H9 (cell line): ENCODE measurements at regions not wholly inside any gene's neighbourhood (a gene's known extent, or its start where the extent isn't known, plus 50 kb on each side); places are given as distances from the start of the nearest gene placed in this dataset.

ENCODE experiments used
- DNase-seq: peaks from one replicate; pipeline ENCODE4 v3.0.0-alpha.2; 2017
- H2AFZ ChIP-seq: one replicate; pipeline ENCODE4 v1.6.1; 2013; ENCODE audit warnings: mild to moderate bottlenecking, low read length, control low read depth, moderate library complexity
- H2AK5ac ChIP-seq: 2 replicates; pipeline ENCODE4 v1.6.1; 2013; ENCODE audit warnings: low read length, control low read depth, mixed read lengths; ENCODE audit not compliant: insufficient read length
- H2BK120ac ChIP-seq: one replicate; pipeline ENCODE4 v1.6.1; 2013; ENCODE audit warnings: low read depth, mild to moderate bottlenecking, low read length, control low read depth, inconsistent platforms; ENCODE audit not compliant: poor library complexity, severe bottlenecking
- H2BK12ac ChIP-seq: 2 replicates; pipeline ENCODE4 v1.6.1; 2013; ENCODE audit warnings: low read length, control low read depth, mixed read lengths, low read depth; ENCODE audit not compliant: insufficient read length
- H2BK15ac ChIP-seq: 2 replicates; pipeline ENCODE4 v1.6.1; 2013; ENCODE audit warnings: low read depth, low read length, control low read depth
- H2BK20ac ChIP-seq: one replicate; pipeline ENCODE4 v1.6.1; 2013; ENCODE audit warnings: low read depth, mild to moderate bottlenecking, low read length, control low read depth, inconsistent platforms; ENCODE audit not compliant: poor library complexity, severe bottlenecking
- H2BK5ac ChIP-seq: 2 replicates; pipeline ENCODE4 v1.6.1; 2013; ENCODE audit warnings: low read length, control low read depth, mixed read lengths; ENCODE audit not compliant: insufficient read length
- H3K14ac ChIP-seq: 2 replicates; pipeline ENCODE4 v1.6.1; 2013; ENCODE audit warnings: low read length, control low read depth; ENCODE audit not compliant: insufficient read depth
- H3K18ac ChIP-seq: 2 replicates; pipeline ENCODE4 v1.6.1; 2013; ENCODE audit warnings: low read depth, mild to moderate bottlenecking, mixed read lengths, low read length, control low read depth; ENCODE audit not compliant: insufficient read length
- H3K23ac ChIP-seq: 2 replicates; pipeline ENCODE4 v1.6.1; 2013; ENCODE audit warnings: low read length, control low read depth, mixed read lengths, low read depth; ENCODE audit not compliant: insufficient read length
- H3K23me2 ChIP-seq: 2 replicates; pipeline ENCODE4 v1.6.1; 2013; ENCODE audit warnings: low read depth, mild to moderate bottlenecking, mixed read lengths, low read length, control low read depth; ENCODE audit not compliant: insufficient read length, poor library complexity, severe bottlenecking
- H3K27ac ChIP-seq: 2 replicates; pipeline ENCODE4 v1.5.1; 2013; ENCODE audit warnings: low read length, control low read depth, mixed read lengths, low read depth; ENCODE audit not compliant: insufficient read length
- H3K27me3 ChIP-seq: 2 replicates; pipeline ENCODE4 v1.6.1; 2013; ENCODE audit warnings: low read length, control low read depth, inconsistent platforms; ENCODE audit not compliant: insufficient read depth
- H3K4ac ChIP-seq: 2 replicates; pipeline ENCODE4 v1.6.1; 2013; ENCODE audit warnings: low read depth, mild to moderate bottlenecking, control low read depth, inconsistent platforms, low read length, moderate library complexity
- H3K4me1 ChIP-seq: 2 replicates; pipeline ENCODE4 v1.6.1; 2013; ENCODE audit warnings: low read length, control low read depth, inconsistent platforms; ENCODE audit not compliant: insufficient read depth
- H3K4me2 ChIP-seq: 2 replicates; pipeline ENCODE4 v1.6.1; 2013; ENCODE audit warnings: low read length, control low read depth, mixed read lengths; ENCODE audit not compliant: insufficient read length, insufficient read depth
- H3K56ac ChIP-seq: 2 replicates; pipeline ENCODE4 v1.6.1; 2013; ENCODE audit warnings: low read depth, mild to moderate bottlenecking, mixed read lengths, low read length, control low read depth; ENCODE audit not compliant: insufficient read length
- H3K79me1 ChIP-seq: 2 replicates; pipeline ENCODE4 v1.6.1; 2013; ENCODE audit warnings: low read depth, mild to moderate bottlenecking, moderate library complexity, low read length, control low read depth, inconsistent platforms; ENCODE audit not compliant: insufficient read depth, poor library complexity, severe bottlenecking
- H3K79me2 ChIP-seq: 2 replicates; pipeline ENCODE4 v1.6.1; 2013; ENCODE audit warnings: low read length, control low read depth, inconsistent platforms; ENCODE audit not compliant: insufficient read depth
- H3K9ac ChIP-seq: 2 replicates; pipeline ENCODE4 v1.6.1; 2013; ENCODE audit warnings: low read length, control low read depth, mixed read lengths; ENCODE audit not compliant: insufficient read length; ENCODE audit errors: extremely low read depth
- H3K9me3 ChIP-seq: one replicate; pipeline ENCODE4 v1.6.1; 2013; ENCODE audit warnings: low read depth, low read length, inconsistent platforms; ENCODE audit not compliant: control insufficient read depth
- H3T11ph ChIP-seq: one replicate; pipeline ENCODE4 v1.6.1; 2013; ENCODE audit warnings: mild to moderate bottlenecking, low read length, control low read depth, inconsistent platforms
- H4K20me1 ChIP-seq: one replicate; pipeline ENCODE4 v1.6.1; 2013; ENCODE audit not compliant: control insufficient read depth, insufficient read length, insufficient read depth
- H4K5ac ChIP-seq: 2 replicates; pipeline ENCODE4 v1.6.1; 2013; ENCODE audit warnings: low read depth, mild to moderate bottlenecking, mixed read lengths, low read length, control low read depth; ENCODE audit not compliant: insufficient read length
- H4K8ac ChIP-seq: replicated peaks from 2 replicates; pipeline ENCODE4 v1.6.1; 2013; ENCODE audit warnings: low read length, control low read depth, mixed read lengths, low read depth; ENCODE audit not compliant: insufficient read length
- H4K91ac ChIP-seq: 2 replicates; pipeline ENCODE4 v1.6.1; 2013; ENCODE audit warnings: low read depth, mild to moderate bottlenecking, moderate library complexity, mixed read lengths, low read length, control low read depth; ENCODE audit not compliant: insufficient read length
- H3K27ac Mint-ChIP-seq, 3 experiments: 2 replicates in 2 of 3; 3 replicates in 1 of 3; pipeline ENCODE4 v1.8.0; 2020 to 2021; ENCODE audit warnings: mixed read lengths in 3 of 3, mild to moderate bottlenecking in 1 of 3, moderate library complexity in 1 of 3
- H3K27me3 Mint-ChIP-seq: 2 replicates; pipeline ENCODE4 v1.8.0; 2021; ENCODE audit warnings: low read depth, mild to moderate bottlenecking, moderate library complexity, mixed read lengths
- H3K36me3 Mint-ChIP-seq, 3 experiments: 2 replicates in 2 of 3; 3 replicates in 1 of 3; pipeline ENCODE4 v1.8.0; 2020 to 2021; ENCODE audit warnings: low read depth in 3 of 3, mixed read lengths in 3 of 3; ENCODE audit not compliant: insufficient read depth in 1 of 3
- H3K4me1 Mint-ChIP-seq, 2 experiments: 2 replicates each; pipeline ENCODE4 v1.8.0; 2020; ENCODE audit warnings: mixed read lengths in 2 of 2
- H3K4me3 Mint-ChIP-seq, 2 experiments: 2 replicates in 1 of 2; 3 replicates in 1 of 2; pipeline ENCODE4 v1.8.0; 2020 to 2021; ENCODE audit warnings: mild to moderate bottlenecking in 2 of 2, mixed read lengths in 2 of 2, moderate library complexity in 1 of 2
- H3K9me3 Mint-ChIP-seq, 2 experiments: 2 replicates in 1 of 2; 3 replicates in 1 of 2; pipeline ENCODE4 v1.8.0; 2020; ENCODE audit warnings: mild to moderate bottlenecking in 2 of 2, mixed read lengths in 2 of 2, moderate library complexity in 1 of 2
- CTCF ChIP-seq: fragments of 200-600 bp; sonication (generic); conservative IDR thresholded peaks from 3 replicates; pipeline ENCODE4 v1.8.0; 2021; ENCODE audit warnings: antibody characterized with exemption, mild to moderate bottlenecking
- WGBS: extraction: QIAGEN DNeasy Blood & Tissue Kit; methylation state at CpG from one replicate; pipeline ENCODE4 v1.1.7; 2013; ENCODE audit warnings: missing lambda C conversion rate, low lambda C conversion rate, mixed read lengths; ENCODE audit not compliant: insufficient read length; ENCODE audit errors: extremely low coverage; 5-methylcytosine and 5-hydroxymethylcytosine counted together

DNA sequence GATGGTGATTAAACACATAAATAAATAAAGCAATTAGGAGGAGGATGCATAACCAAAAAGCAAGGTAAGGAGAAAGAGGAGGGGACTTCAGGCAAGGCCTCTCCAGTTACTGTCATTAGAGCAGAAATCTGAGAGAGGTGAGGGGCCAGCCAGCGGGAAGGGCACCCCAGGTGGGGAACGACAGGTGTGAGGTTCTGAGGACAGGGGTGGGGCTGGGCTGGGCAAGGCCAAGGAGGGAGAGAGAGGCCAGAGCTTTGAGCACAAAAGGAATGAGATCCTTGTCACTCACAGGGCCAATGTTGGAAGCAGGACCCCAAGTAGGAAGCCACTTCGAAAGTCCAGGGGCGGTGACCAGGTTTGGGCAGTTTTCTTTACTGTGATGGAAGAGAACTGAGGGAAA, 182.2 kb upstream of the RAB4A start:
- no peak overlapping the region for H2BK12ac ChIP-seq
- no peak overlapping the region for H2BK20ac ChIP-seq
- H3K9me3 ChIP-seq: no peaks in the 10 kb centered on the region
- H4K91ac ChIP-seq: no peak overlapping the region
- Mint-ChIP-seq H3K27ac (peak overlapping the region in 1 of 3 experiments; percentile 9; a peak in 2 of 7 replicates), H3K4me1 (peaks cover 49 to 59% of the 10 kb centered on the region in 2 experiments), H3K36me3 (0 out of 7 replicates have a peak, but pooled peaks cover 0 to 3% (median 0%) of the 10 kb centered on the region in 3 experiments), H3K27me3 (no peaks in the 10 kb centered on the region), H3K4me3 (no peak overlapping the region; a peak in 1 of 5 replicates), H3K9me3 (peaks cover 0 to 3% of the 10 kb centered on the region in 2 experiments; a peak in 2 of 5 replicates)
- H3K27me3 ChIP-seq: no peaks in the 10 kb centered on the region
- no CpG with 5 or more reads among the region's 4 CpGs for WGBS
- H3K4me2 ChIP-seq: no peak overlapping the region
- H3K23me2 ChIP-seq: no peaks in the 10 kb centered on the region
- H3K14ac ChIP-seq: no peak overlapping the region
- peaks cover 14% of the 10 kb centered on the region; the same call in 1 of the 2 replicates for H3K4me1 ChIP-seq
- TF ChIP-seq CTCF: no peak
- no peak overlapping the region for H3T11ph ChIP-seq
- no peak overlapping the region for H3K56ac ChIP-seq
- H2BK120ac ChIP-seq: no peak overlapping the region
- no peak overlapping the region for H3K23ac ChIP-seq
- H3K4ac ChIP-seq: no peak overlapping the region
- H3K27ac ChIP-seq: no peak overlapping the region
- no peak overlapping the region for H2BK15ac ChIP-seq
- no peak overlapping the region for H3K9ac ChIP-seq
- H3K79me2 ChIP-seq: no peaks in the 10 kb centered on the region
- no peaks in the 10 kb centered on the region for H4K20me1 ChIP-seq
- no peak overlapping the region for H2AK5ac ChIP-seq
- H4K5ac ChIP-seq: no peak overlapping the region
- no peak overlapping the region for H4K8ac ChIP-seq
- no peak overlapping the region for H3K18ac ChIP-seq
- H2BK5ac ChIP-seq: no peak overlapping the region
- H3K79me1 ChIP-seq: no peaks in the 10 kb centered on the region
- no peak overlapping the region for H2AFZ ChIP-seq
- DNase-seq: no peak
